Kidney (tissue), 13 donors: ENCODE measurements at regions not wholly inside any gene's neighbourhood (a gene's known extent, or its start where the extent isn't known, plus 50 kb on each side); places are given as distances from the start of the nearest gene placed in this dataset.

Experiments used
- DNase-seq, 5 donors: peaks; one replicate each; pipeline ENCODE4 v3.0.0-alpha.2; 2013 to 2020
- FAIRE-seq: peaks from 2 replicates; lab custom pipeline; 2012; peaks lifted over from hg19 to GRCh38; lab: Jason Lieb, UNC
- H3K27ac ChIP-seq, 2 donors: one replicate each; pipeline ENCODE4 v1.7.0; 2013; ENCODE audit warnings: low read depth in 2 of 2, low read length in 2 of 2, inconsistent platforms in 1 of 2
- H3K27me3 ChIP-seq: one replicate; pipeline ENCODE4 v1.7.1; 2013; ENCODE audit warnings: low read length, inconsistent platforms; ENCODE audit not compliant: control insufficient read depth, insufficient read depth
- H3K36me3 ChIP-seq, 3 donors: one replicate each; pipeline versions ENCODE4 v1.7.0 to v1.7.1; 2013; ENCODE audit warnings: low read length in 3 of 3, control low read depth in 1 of 3, inconsistent platforms in 1 of 3; ENCODE audit not compliant: insufficient read depth in 3 of 3, control insufficient read depth in 2 of 3
- H3K4me1 ChIP-seq, 3 donors: one replicate each; pipeline versions ENCODE4 v1.7.0 to v1.7.1; 2013; ENCODE audit warnings: low read length in 3 of 3, inconsistent platforms in 1 of 3, low read depth in 1 of 3; ENCODE audit not compliant: control insufficient read depth in 2 of 3, insufficient read depth in 2 of 3
- H3K4me3 ChIP-seq, 3 donors: one replicate each; pipeline versions ENCODE4 v1.7.0 to v1.8.1; 2013; ENCODE audit warnings: low read length in 3 of 3, control low read depth in 1 of 3, inconsistent platforms in 1 of 3
- H3K9ac ChIP-seq, 3 donors: one replicate each; pipeline versions ENCODE4 v1.7.0 to v1.7.1; 2013; ENCODE audit warnings: low read length in 3 of 3, control low read depth in 1 of 3, inconsistent platforms in 1 of 3
- H3K9me3 ChIP-seq, 3 donors: one replicate each; pipeline versions ENCODE4 v1.7.0 to v1.7.1; 2013; ENCODE audit warnings: low read length in 3 of 3, control low read depth in 1 of 3, inconsistent platforms in 1 of 3; ENCODE audit not compliant: control insufficient read depth in 2 of 3, insufficient read depth in 1 of 3
- CTCF ChIP-seq: IDR thresholded peaks from 3 replicates; pipeline ENCODE4 v1.5.1; 2012; ENCODE audit warnings: mild to moderate bottlenecking, moderate library complexity, borderline replicate concordance; ENCODE audit not compliant: insufficient read depth; ENCODE audit errors: extremely low read depth
- intact Hi-C: fragments of 100-400 bp; cut with DNase I; formaldehyde crosslinking; loops from one replicate; pipeline ENCODE4 v1.11.1; 2022
- donor health status: control.
- donor health status: control.
- donor health status: control.
- donor health status: control.
- donor health status: control.
- donor health status: DM: yes; HTN: yes; CAD: no.
- donor health status: Normal renal cell carcinoma (clear cell type).

DNA sequence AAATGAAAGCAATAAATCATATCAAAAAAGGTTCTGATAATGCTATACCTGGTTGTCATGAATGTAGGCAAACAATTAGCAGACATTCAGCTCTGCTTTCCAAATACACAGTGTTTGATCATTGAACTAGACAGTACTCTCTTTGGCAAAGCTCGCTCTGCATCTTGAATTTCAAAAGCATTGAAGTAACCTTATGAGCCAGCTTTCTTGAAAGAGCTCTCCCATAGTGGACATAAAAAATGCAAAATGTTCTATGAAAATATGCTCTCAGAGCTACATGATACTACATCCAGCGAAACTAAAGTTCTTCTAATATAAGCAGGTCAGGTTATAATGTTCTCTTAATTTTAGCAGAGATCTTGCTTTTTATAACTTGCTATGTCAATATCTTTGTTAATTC lies 533.4 kb downstream of the CSNK1G3 start:
- Histone ChIP-seq H3K9ac (no peak overlapping the region), H3K27ac (no peak overlapping the region), H3K36me3 (no peaks in the 10 kb centered on the region), H3K4me3 (no peak overlapping the region), H3K27me3 (no peaks in the 10 kb centered on the region), H3K9me3 (no peaks in the 10 kb centered on the region), H3K4me1 (no peaks in the 10 kb centered on the region)
- no peak for TF ChIP-seq CTCF
- peak in 2 of 5 donors; percentile 43 to 55 for DNase-seq
- intact Hi-C loops = no loop called here
- FAIRE-seq = no peak

GRCh38 chr5:124044613-124045012 lies 532.6 kb downstream of the CSNK1G3 start:
- TF ChIP-seq CTCF = no peak
- no peaks in the 10 kb centered on the region for H3K4me1 ChIP-seq
- no peak overlapping the region for H3K4me3 ChIP-seq
- no peak overlapping the region for H3K9ac ChIP-seq
- intact Hi-C loops = no loop called here
- H3K27ac ChIP-seq = no peak overlapping the region
- DNase-seq (no peak), FAIRE-seq (no peak)
- no peaks in the 10 kb centered on the region for H3K36me3 ChIP-seq
- H3K27me3 ChIP-seq = no peaks in the 10 kb centered on the region
- no peaks in the 10 kb centered on the region for H3K9me3 ChIP-seq

- Histone ChIP-seq H3K9ac (no peak overlapping the region), H3K36me3 (no peaks in the 10 kb centered on the region), H3K27me3 (no peaks in the 10 kb centered on the region), H3K27ac (no peak overlapping the region), H3K4me1 (no peaks in the 10 kb centered on the region), H3K9me3 (no peaks in the 10 kb centered on the region), H3K4me3 (no peak overlapping the region)
- FAIRE-seq (no peak), DNase-seq (no peak)
- intact Hi-C loops = no loop called here
- no peak for TF ChIP-seq CTCF
Measured at GRCh38 chr5:124043456-124043855, 531.5 kb downstream of the CSNK1G3 start.

- FAIRE-seq (peak; percentile 90), DNase-seq (peak in 1 of 5 donors; percentile 38)
- H3K36me3 ChIP-seq = no peaks in the 10 kb centered on the region
- no peaks in the 10 kb centered on the region for H3K27me3 ChIP-seq
- no peak overlapping the region for H3K27ac ChIP-seq
- H3K9ac ChIP-seq = no peak overlapping the region
- H3K9me3 ChIP-seq = no peaks in the 10 kb centered on the region
- no peak for TF ChIP-seq CTCF
- intact Hi-C loops = no loop called here
- no peaks in the 10 kb centered on the region for H3K4me1 ChIP-seq
- H3K4me3 ChIP-seq = no peak overlapping the region
Measured at GRCh38 chr5:124040799-124041198, 528.8 kb downstream of the CSNK1G3 start.
